GM18861 (cell line): ENCODE measurements at regions not wholly inside any gene's neighbourhood (a gene's known extent, or its start where the extent isn't known, plus 50 kb on each side); places are given as distances from the start of the nearest gene placed in this dataset.

Source experiments
- ATAC-seq: cut with Tn5 transposase; IDR thresholded peaks from one replicate; pipeline ENCODE4 v1.9.1; 2021; ENCODE audit not compliant: unreplicated experiment

DNA sequence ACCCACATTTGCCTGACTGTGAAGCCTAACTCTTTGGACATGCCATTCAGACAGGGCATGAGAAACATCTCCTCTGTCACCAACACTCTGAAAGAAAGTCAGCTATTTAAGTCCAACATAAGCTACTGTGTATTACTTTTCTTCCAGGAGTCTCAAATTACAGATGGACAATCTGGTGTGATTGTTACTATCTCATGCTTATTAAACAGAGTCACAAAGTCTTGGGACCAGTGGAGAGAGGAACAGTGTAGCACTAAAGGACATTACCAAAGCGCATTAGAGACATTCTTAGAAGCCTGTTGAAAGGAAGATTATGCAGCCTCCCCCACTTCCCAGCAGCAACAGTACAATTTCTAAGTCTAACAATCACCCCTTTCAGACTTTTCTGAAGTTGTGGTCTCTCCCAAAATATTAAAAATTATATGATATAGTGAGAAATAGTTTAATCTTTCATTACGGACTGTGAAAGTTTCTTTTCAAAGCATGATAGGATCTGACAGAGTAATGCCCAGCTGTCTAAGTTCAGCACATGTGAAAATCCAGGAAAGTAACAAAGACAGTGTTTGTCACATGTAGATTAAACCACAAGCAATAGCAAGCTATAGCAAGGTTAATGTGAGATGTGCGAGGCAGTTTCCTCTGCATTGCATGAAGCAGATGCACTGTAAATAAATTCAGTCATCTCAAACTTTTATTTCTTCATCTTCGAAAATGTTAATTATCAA is 280.9 kb upstream of the FZD8 start:
- ATAC-seq = no peak

- ATAC-seq = no peak
Measured at GRCh38 chr10:35921866-35922350, 279.8 kb upstream of the FZD8 start.

DNA sequence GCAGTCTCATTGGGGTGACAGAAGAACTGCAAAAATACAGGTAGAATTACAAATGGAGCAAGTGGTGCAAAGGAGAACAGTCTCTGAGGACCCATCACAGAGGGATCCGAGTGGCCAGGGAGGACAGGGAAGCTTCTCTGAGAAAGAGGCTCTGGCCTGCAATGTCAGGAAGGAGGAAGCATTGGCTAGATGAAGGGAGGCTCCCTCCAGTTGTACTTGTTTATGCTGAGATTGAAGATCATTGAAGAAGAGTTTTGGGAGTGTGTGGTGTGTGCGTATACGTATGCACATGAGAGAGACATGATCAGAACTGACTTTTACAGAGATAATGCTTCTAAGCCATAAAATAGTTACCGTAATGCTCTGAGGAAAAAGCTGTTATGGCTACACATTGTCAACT is 274.7 kb upstream of the FZD8 start:
- ATAC-seq = no peak

GRCh38 chr10:35913628-35914027 is 271.5 kb upstream of the FZD8 start:
- no peak for ATAC-seq

DNA sequence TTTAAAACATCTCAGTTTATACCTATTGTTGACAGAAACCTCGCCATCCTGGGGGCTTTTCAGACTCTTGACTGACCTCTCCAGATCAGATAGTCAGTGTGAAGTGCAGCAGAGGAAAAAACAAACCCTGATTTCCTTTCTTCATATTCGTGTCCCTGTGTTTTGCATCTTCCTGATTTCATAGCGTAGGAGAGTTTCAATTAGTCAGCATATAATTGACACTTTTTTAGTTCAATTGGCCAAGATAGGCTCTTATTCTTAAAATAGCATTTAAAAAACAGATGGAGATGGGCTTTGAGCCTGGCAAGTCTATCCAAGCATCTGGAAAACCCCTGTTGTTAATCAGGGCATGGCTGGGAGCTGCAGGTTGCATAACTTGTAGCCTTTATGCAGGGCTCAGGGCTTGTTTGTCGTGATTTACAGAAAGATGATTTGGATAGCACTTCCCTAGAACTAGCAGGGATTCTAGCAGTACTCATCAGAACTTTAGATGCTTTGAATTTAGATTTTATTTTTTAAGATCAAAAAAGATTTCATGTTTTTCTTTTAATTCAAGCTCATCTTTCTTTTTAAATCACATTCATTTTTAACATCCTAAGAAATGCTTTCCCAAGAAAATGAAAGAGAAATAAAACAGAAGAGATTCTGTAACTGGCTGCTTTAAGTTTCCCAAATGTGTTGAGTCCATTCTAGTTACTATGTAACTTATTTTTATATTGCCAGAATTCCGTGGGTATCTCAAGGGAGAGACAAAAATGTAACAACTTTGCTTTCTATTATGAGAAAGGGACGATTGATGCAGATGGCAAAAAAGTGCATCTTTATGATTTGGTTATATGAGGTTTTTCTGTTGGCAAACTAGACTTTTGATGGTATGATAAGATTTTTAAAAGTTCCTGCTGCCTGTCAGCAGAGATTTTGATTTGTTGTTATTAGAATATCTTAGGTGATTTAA is 270.8 kb upstream of the FZD8 start:
- no peak for ATAC-seq

GRCh38 chr10:35911954-35912353 is 269.9 kb upstream of the FZD8 start:
- no peak for ATAC-seq

GRCh38 chr10:35911233-35911632 is 269.1 kb upstream of the FZD8 start:
- ATAC-seq = no peak

GRCh38 chr10:35910234-35910633 is 268.1 kb upstream of the FZD8 start:
- ATAC-seq = no peak

DNA sequence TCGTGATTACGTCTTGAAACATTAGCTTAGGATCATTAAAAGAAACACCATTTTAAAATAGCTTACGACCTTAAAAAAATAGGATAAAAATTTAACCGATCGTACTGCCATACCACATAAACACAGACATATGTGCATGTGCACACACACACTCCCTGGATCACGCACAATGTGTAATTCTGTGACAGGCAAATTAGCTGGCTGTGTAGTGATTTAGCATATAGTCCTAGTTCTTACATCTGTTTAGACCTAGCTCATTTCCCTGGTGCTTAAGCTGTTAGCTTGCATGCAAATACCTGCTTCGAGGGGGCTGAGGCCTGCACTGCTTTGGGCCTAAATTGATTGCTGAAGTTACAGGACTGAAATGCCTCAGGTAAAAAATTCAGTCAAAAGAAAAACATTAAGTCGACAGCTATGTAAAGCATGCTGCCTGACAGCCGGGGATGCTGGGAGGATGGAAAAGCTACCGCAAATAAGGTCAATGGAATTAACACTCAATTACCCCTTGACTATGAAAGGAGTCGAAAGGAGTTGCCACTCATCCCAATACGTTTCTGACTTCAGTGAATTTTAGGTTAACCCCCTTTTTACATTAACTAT is 267.1 kb upstream of the FZD8 start:
- no peak for ATAC-seq

DNA sequence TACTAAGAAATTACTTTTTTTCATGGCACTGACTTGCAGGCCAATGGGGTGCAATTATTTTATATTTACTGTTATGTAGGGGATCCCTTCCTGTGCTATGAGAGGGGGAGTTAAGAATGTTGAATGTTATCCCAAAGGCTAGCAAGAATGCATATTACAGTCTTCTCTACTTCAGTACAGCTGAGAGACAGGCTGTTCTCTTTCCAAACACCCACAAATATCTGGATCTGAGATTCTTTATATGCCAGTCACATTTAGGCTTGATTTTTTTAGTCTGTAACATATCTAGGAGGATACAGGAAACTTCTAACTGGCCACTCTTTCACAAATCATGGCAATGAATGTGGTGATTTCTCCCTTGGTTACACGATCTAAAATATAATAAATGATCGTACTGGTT is 266.4 kb upstream of the FZD8 start:
- ATAC-seq = no peak

DNA sequence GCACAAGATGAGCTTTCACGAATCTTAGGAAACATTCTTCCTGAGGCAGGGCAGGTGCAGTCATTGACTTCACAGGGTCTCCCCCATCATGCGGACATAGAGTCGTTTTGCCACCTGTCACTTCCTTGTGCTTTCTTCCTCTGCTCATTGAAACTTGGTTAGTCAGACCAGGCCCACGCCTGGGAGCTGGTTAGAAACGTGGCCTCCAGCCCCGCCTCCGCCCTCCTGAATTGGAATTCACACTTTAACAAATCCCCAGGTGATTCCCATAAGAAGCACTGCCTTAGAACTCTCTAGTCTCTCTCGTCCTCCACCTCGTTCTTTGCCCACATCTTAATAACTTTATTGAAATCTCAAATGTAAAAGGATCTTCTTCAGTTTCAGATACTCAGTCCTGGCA is 265.5 kb upstream of the FZD8 start:
- ATAC-seq = no peak

DNA sequence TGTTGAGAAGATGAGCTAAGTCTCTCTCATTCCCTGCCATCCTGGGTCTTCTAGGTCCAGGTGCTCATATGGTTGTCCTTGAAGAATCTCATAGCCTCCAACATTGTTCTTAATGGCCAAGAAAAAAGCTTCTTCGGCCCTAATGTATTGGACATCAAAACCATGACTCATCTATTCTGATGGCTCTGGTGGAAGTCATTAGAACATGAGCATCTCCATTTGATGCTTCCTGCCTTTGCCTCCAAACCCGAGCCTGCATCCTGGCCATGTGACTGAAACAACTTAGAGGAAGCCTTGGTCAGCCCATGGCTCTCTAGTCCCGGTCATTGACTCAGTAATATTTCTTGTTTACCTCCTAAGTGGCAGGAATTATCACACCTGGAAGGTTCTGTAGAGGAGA is 264.1 kb upstream of the FZD8 start:
- ATAC-seq = no peak

DNA sequence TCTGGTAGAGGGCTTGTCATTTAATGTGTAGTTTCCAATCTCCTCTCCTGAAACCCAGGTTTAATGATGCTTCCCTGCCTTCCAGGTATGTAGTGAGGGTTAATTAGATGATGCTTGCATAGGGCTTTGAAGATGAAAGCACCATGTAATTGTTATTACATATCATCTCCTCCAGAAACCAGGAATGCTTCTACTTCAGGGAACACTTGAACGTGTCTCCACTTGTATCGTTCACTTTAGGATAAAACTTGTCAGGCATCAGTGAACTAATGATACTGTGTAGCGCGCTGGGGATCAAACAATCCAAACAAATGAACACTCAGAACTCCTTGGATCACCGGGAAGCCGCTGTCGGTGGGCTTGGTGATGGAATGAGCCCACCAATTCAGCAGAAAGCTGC is 260.9 kb upstream of the FZD8 start:
- no peak for ATAC-seq

- no peak for ATAC-seq
Measured at GRCh38 chr10:35898716-35899440, 256.8 kb upstream of the FZD8 start.

GRCh38 chr10:35896001-35896400 is 253.9 kb upstream of the FZD8 start:
- no peak for ATAC-seq

GRCh38 chr10:35895331-35895730 is 253.2 kb upstream of the FZD8 start:
- no peak for ATAC-seq

DNA sequence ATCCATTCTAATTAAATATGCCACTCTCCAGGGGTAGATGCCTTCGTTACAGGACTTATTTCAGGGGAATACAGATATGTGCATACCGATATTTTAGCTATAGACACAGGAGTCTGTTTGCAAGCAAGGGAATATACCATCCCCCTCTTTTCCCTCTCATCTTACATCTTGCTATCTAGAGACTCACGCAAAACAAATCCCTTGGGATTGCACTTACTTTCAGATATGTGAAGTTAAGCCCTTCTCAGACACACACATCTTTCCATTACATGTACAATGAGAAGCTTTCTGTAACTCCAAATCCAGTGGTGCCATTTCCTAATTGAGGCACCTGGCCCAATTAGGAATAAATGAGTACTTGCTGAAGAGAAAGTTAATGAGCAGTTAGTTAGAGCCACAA is 250.4 kb upstream of the FZD8 start:
- ATAC-seq = no peak

GRCh38 chr10:35890676-35891495 is 248.8 kb upstream of the FZD8 start:
- no peak for ATAC-seq

- no peak for ATAC-seq
Measured at GRCh38 chr10:35889971-35890675, 248.0 kb upstream of the FZD8 start.

DNA sequence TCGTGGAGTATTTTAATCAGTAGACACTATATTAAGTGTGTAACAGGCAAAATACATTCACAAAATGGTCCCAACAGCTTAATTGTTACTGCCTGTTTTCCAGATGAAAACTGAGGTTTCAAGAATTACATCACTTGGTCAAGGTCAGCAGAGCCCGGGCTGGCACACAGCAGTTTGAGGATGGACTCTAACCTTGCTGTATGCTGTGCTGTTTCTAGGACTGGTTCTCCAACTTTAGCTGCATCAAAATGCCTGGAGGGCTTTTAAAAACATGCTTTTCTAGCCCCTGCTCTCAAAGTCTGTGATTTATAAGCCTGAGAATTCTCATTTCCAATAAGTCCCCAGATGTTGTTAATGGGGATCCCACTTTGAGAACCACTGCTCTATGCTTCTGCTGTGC is 247.1 kb upstream of the FZD8 start:
- no peak for ATAC-seq
